HG03060 (cell line): ENCODE measurements at regions not wholly inside any gene's neighbourhood (a gene's known extent, or its start where the extent isn't known, plus 50 kb on each side); places are given as distances from the start of the nearest gene placed in this dataset.
"Not testable (repeated sequence)": the region's sequence is repeated elsewhere in the genome, so short reads cannot be mapped to it uniquely, and the experiment has no call there.

Experiments
- ATAC-seq: cut with Tn5 transposase; IDR thresholded peaks from one replicate; pipeline ENCODE4 v1.9.1; 2021; ENCODE audit warnings: low read depth, moderate number of reproducible peaks; ENCODE audit not compliant: unreplicated experiment

DNA sequence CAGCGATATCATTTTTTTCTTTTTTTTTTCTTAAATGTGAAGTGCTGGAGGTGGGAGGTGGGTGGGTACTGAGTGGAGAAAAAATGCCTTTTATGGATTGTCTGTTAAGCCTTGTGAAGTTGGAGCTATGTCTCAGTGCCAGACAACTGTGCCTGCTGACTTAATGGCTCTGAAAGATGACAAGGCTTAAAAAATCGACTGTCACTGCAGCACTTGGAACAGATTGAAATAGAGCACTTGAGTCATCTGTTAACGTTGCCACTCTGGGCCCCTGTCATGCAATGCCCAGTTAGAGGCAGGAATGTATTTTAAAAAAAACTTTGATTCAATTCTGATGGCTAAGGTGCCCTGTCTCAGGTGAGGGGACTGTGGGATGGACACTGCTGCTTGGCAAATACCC is 108.2 kb upstream of the HS3ST2 start:
- ATAC-seq = no peak

DNA sequence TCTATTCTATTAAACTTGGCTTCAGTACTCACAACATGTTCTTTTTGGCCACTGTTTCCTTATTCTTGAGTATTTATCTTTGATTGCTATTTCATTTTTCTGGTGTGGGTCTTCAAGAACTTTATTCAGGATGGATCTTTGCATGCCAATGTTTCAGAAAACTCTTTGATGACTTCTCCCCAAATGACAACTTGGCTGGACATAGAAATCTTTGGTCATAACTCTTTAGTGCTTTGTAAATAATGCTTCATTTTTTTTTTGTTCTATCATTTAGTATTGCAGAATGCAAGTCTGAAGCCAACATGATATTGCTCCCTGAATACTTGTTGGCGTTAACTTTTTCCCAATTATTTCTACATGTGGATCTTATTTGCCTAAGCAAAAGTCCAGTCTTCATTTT is 103.6 kb upstream of the HS3ST2 start:
- ATAC-seq = no peak

DNA sequence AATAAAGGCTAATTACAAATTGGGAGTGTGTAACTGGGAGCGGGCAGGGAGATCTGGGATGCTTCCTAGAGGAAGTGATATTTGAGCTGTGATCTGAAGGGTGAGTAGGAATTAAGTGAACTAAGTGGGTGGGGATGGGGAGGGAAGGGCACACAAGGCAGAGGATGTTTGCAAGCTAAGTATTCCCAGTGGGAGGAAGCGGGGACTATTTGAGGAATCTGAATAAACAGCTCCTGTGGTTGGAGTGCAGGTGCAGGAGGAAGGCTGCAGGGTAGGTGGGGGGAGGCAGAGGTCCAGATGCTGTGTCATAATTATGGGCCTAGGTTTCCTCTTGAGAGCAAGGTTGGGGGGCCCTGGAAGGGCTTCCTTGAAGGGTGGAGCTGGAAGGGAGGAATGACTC is 102.1 kb upstream of the HS3ST2 start:
- no peak for ATAC-seq

DNA sequence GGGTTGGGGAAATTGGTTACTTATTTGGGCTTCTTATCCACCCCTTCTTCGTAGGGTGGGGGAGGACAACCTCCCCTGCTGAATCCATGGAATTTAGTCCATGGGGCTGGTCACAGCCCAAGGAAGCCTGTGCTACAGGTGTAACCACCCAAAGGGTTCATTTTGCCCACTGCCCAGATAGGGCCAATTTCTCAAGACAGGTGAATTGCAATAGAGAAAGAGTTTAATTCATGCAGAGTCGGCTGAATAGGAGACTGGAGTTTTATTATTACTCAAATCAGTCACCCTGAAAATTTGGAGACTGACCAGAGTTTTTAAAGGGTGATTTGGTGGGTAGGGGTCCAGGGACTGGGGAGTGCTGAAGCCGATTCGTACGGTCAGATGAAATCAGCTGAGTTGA is 101.5 kb upstream of the HS3ST2 start:
- no peak for ATAC-seq

DNA sequence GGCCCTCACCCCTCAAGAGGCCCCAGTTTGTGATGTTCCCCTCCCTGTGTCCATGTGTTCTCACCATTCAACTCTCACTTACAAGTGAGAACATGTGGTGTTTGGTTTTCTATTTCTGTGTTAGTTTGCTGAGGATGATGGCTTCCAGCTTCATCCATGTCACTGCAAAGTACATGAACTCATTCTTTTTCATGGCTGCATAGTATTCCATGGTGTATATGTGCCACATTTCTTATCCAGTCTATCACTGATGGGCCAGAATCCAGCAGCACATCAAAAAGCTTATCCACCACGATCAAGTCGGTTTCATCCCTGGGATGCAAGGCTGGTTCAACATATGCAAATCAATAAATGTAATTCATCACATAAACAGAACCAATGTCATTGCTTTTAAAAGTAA is 95.4 kb upstream of the HS3ST2 start:
- ATAC-seq = not testable (repeated sequence)

DNA sequence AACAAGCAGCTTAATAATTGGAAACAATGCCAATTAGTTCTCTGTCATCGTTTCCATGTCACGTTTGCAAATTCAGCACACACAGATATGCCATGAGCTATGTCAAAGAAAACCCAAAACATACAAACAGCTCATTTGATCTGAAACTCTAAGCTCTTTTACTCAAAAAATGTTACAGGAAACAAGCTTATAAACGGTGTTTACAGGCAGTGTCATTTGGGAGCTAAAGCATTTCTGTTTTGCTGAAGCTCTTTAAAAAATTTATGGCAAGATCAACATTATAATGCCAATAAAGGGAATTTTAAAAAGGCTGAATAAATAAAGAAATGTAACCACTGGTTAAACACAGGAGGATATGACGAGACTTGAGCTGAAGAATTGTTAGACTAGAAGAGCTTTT is 94.0 kb upstream of the HS3ST2 start:
- ATAC-seq = no peak

DNA sequence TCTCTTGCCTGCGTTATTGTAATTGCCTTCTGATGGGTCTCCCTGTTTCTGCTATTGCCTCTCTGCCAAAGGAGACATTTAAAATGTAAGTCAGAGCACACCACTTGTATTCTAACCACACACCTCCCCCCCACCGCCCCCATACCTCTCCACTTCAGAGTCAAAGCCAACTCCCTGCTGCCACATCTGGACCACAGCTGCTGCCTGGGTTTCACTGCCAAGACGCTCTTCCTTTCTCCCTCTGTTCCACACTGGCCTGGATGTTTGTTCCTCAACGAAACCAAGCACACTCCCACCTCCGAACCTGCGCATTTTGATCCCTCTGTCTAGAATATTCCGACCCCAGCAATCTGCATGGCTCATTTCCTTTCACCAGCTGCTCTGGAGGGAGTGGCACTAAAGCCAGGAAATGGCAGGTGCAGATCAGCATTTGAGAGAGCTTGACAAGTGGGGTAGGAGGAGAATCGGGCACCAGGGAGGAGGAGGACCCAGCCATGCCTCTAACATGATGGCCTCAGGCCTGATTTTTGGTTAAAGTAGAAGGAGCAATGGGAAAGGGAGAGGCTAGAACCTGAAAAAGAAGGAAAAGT is 92.4 kb upstream of the HS3ST2 start:
- no peak for ATAC-seq

DNA sequence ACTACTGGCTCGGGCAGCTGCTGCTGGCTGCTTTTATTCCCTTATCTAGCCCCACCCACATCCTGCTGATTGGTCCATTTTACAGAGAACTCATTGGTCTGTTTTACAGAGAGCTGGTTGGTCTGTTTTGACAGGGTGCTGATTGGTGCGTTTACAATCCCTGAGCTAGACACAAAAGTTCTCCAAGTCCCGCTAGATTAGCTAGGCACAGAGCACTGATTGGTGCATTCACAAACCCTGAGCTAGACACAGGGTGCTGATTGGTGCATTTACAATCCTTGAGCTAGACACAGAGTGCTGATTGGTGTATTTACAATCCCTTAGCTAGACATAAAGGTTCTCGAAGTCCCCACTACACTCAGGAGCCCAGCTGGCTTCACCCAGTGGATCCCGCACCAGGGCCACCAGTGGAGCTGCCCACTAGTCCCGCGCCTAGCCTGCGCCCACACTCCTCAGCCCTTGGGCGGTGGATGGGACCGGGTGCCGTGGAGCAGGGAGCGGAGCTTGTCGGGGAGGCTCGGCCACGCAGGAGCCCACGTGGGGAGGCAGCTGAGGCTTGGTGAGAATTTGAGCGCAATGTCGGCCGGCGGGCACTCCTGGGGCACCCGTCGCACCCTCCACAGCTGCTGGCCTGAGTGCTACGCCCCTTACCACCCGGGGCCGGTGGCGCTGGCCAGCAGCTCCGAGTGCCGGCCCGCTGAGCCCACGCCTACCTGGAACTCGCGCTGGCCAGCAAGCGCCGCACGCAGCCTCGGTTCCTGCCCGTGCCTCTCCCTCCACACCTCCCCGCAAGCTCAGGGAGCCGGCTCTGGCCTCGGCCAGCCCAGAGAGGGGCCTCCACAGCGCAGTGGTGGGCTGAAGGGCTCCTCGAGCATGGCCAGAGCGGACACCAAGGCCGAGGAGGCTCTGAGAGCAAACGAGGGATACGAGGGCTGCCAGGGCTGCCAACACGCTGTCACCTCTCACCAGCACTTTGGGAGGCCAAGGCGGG is 91.1 kb upstream of the HS3ST2 start:
- ATAC-seq = not testable (repeated sequence)

DNA sequence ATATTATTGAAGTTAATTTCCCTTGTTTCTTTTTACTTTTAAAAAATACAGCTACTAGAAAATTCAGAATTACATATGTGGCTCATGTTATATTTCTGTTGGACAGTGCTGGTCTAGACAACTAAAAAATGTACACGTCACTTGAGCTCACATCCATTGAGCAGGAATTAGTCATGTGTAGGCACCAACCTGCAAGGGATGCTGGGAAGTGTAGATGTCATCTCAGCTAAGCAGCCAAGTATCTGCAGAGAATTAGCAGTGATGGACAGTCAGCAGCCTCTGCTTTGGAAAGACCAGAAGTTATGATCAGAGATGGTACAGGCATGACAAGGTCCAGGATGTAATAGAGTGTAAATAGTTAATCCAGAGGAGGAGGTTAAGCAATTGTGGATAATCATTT is 87.1 kb upstream of the HS3ST2 start:
- no peak for ATAC-seq

DNA sequence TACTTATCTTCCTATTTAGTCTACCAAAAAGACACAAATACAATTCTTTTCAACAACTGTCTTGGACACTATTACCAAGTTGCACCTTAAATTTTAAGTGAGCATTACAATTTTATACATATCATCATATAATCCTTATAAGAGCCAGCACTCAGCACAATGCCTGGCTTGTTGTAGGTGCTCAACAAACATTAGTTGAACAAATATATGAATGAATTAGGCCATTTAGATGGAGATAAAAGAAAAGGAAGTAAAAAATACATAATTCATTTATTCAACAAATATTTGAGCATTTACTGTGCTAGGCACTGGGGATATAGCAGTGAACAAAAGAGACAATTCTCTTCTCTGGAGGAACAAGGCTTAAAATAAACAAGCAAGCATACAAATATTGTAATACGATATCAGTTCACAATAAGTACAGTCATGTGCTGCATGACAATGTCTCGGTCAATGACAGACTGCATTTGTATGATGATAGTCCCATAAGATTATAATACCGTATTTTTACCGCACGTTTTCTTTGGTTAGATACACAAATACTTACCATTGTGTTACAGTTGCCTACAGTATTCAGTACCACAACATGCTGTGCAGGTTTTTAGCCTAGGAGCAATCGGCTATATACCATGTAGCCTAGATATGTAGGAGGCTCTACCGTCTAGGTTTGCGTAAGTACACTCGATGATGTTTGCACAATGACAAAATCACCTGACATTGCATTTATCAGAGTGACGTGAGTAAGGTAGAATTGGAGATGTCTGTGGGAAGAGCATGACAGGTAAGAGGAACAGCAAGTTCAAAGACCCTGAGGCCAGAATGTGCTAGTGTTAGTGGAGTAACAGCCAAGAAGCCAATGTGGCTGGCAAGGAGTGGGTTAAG is 86.4 kb upstream of the HS3ST2 start:
- no peak for ATAC-seq

DNA sequence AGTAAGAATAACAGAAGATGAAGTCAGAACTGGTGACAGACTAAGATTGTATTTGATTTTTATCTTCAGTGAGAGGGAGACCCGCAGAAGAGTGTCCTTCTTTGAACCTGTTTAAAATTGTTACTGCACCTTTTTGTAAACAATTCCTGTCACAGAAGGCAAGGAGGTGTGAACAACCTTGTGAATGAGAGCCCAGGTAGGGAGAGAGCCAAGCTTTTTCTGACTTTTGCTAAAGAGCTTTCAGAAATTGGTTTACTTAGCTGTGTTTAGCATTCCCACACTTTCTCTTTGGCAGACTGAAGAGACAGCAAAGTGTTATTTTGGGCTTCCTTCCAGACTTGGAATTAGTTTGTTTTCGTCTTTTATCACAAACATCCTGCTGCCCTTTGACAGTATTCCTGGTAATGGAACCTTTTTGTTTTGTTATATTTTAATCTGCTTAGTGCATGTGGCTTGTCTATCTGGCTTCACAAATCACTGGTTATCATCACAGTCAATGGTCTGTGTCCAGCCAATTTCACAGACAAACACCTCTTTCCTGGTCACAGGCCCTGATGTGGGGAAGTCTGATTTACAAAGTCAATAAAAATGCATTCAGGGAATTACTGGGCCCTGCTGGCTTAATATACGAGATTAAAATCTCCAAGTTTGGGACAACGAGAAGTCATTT is 85.7 kb upstream of the HS3ST2 start:
- ATAC-seq = no peak

DNA sequence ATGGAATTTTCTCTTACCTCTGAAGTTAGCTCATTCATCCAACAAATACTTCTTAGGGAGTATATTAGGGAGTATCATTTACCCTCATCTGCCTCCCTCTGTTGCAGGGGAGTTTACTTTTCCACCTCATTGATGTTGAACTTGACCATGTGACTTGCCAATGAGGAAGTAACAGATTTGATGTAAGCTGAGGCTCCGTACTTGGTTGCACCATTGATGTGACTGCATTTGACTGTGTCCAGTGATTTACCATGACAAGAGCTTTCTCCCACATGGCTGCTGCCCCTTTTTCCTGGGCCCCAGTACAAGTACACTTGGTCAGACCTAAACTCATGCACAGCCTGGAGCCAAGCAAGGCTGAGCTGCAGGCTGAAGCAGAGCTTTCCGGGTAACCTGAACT is 81.6 kb upstream of the HS3ST2 start:
- ATAC-seq = no peak

DNA sequence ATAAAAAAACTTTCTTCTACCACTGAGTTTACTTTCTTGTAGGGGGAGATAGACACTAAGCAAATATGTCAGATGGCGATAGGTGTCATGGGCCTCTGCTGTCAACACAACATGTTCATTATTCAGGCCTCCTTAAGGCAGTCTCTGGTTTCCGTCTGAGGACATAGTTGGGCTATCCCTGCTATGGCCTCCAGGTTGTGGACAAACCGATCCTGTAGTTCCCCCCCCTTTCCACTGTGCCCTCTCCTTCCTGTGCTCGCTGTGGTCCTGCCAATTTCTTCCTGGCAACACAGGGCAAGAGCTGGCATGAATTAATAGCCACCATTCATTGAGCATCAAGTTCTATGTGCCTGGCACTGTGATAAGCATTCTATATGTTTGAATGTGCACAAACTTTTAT is 81.0 kb upstream of the HS3ST2 start:
- no peak for ATAC-seq

DNA sequence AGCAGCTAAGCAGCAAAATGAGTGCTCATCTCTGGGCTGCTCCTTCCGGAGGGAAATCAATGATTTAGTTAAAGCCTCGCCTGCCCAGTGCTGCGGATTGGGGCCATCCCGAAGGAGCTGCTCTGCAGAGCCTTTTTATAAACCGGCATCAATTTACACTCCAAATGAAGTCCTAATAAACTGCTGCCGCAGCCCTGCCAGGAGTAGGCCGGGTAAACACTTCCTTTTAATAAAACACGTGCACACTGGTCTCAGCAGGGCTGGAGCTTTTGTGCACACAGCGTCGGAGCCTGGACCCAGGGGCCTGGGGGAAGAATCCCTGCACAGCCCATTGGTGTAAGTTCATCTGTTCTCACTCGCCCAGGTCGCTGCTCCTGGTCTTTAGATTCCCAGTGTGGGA is 79.6 kb upstream of the HS3ST2 start:
- ATAC-seq = no peak

DNA sequence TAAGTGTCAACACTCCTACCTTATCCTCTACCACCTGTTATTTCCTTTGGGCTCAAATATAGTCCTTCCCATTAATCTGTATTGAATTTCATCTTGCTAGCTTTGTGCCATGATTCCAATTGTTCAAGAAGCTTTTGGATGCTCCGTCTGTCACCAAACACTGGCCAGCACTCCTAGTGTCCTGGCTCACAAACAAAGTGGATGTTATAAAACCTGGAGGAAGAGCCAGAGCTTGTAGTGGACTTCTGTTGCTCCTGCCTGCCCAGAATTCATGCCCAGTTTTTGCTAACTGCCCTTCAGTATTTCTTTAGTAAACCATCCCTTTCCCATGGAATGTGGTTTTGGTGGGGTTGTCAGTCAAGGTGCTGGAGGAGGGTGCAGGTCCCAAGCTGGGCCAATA is 77.2 kb upstream of the HS3ST2 start:
- no peak for ATAC-seq

DNA sequence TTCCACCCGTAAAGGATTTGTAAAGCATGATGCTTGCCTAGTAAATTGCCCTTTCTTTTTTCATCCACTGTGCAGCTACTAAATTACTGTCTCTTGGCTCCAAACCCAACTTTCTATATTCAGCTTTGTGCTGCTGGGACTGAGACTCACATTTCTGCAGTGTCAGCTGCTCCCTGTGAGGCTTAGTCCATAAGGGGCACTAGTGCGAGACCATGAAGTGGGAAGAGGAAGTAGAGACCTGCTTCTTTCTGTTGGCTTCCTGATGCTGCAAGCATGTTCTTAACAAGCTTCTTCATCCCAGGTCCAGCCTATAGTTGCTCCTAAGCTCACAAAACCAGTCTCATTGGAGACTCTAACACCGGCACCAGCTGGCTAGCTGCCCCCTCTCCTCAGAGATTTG is 74.9 kb upstream of the HS3ST2 start:
- no peak for ATAC-seq

DNA sequence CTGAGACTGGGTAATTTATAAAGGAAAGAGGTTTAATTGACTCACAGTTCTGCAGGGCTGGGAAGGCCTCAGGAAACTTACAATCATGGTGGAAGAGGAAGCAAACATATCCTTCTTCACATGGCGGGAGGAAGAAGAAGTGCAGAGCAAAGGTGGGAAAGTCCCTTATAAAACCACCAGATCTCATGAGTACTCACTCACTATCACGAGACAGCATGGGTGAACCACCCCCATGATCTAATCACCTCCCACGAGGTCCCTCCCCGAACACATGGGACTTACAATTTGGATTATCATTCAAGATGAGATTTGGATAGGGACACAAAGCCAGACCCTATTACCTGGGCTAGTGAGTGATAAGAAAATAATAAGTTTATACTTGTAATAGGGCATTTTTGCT is 70.6 kb upstream of the HS3ST2 start:
- no peak for ATAC-seq

DNA sequence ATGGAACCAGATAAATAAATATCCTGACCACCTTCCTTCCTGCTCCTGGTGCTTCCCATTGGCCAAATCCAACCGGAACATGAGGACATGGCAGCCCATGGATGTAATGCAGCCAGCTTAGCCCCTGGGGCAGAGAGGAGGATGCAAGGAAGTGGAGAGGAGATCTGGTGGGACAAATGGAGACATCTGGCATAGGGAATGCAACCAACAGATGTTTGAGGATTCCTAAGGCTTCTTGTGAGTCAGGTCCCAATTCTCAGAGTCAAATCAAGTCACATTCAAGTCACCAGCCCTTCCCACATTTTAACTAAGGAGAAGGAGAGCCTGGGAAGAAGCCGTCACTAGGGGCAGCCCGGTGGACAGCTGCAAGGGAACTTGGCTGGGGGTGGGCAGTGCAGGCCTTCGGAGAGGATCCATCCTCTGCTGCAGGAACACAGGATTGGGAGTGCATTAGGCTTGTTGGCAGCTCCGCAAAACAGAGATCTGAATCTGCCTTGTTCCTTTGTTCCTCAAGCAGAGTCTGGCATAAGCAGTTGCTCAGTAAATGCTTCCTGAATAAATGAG is 62.8 kb upstream of the HS3ST2 start:
- no peak for ATAC-seq

DNA sequence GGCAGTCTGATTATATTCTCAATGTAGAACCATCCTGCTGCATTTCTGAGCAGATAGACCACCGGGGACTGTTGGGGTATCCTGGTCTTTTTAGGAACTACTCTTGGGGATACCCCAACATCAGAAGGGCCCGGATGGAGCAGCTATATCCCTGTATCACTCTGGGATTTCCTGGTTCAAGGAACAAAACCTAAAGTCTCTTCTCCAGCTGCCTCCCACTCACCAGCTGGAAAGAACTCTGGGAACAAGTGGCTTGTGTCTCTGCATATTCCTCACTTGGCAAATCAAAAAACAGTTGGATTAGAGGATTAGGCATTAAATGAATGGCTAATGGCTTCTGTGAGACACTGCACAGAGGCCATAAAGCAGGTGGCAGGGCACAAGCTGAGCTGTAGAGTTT is 62.3 kb upstream of the HS3ST2 start:
- no peak for ATAC-seq

DNA sequence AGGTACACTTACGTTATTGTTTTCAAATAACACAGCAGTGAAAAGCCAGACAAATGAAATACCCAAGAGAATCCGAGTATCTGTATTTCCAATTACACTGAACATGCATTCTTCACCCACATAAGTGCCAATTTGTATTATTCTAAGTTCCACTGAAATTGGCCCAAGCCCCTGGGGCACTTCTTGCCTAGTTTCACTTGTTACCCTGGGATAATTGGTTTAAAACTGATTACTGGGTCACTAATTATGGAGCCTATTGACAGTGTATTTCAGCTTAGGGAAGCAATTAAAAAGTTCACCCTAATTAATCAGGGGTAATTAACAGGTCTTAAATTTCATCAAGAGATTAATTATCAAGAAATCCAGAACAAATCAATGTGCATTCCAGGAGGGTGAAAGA is 60.5 kb upstream of the HS3ST2 start:
- no peak for ATAC-seq
